ES-I3 (cell line): ENCODE measurements at regions not wholly inside any gene's neighbourhood (a gene's known extent, or its start where the extent isn't known, plus 50 kb on each side); places are given as distances from the start of the nearest gene placed in this dataset.

ENCODE experiments used
- H3K36me3 ChIP-seq: 2 replicates; pipeline ENCODE4 v1.6.1; 2013; ENCODE audit warnings: mild to moderate bottlenecking, low read length, control low read depth, moderate library complexity; ENCODE audit not compliant: insufficient read depth
- H3K4me1 ChIP-seq: 2 replicates; pipeline ENCODE4 v1.6.1; 2013; ENCODE audit warnings: mild to moderate bottlenecking, control low read depth, low read length; ENCODE audit not compliant: insufficient read depth
- H3K9ac ChIP-seq: 2 replicates; pipeline ENCODE4 v1.6.1; 2013; ENCODE audit warnings: low read depth, mild to moderate bottlenecking, low read length, moderate library complexity
- H3K9me3 ChIP-seq: 2 replicates; pipeline ENCODE4 v1.6.1; 2013; ENCODE audit warnings: mild to moderate bottlenecking, low read length, moderate library complexity; ENCODE audit not compliant: control insufficient read depth, insufficient read depth

DNA sequence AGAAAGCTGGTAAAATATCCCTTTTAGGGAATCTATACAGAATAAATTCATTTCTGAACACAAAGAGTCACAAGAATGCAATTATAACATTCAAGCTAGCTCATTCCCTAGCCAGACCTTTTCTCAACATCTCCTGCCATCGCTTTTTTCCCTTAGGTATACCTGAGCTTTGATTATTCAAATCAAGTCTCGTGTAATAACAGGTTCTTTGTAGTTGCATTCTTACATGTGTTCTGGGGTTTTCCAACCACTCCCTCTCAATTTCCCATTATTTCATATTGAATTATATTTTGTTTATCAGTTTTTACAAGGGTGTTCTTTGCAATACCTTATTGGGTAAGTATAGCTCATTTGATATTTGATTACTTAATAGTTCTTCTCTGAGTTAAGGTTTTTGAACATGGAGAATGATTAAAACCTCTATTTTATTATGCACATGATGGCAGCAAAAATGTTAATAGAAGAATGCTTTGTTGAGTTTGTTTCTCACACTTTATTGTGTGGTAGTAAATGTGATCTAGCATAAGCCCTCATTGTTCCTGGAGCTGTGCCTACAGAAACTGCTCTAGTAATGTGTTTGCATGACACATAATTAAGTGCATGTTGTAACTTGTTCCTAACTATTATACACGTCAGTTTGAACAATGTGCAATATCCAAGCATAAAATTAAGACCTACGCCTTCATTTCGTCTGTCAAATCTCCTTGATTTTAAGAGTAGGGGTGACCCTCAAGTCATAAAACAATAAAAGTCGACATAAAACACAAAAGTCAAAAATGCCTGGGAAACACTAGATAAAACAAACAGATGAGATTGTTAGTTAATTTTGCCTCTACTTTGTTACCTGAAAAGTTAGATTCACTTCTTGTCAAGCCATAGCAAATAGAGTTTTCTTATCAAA, 124.0 kb upstream of the POF1B start:
- Histone ChIP-seq H3K9me3 (no peaks in the 10 kb centered on the region), H3K4me1 (no peaks in the 10 kb centered on the region; the same call in 1 of the 2 replicates), H3K9ac (no peak overlapping the region), H3K36me3 (no peaks in the 10 kb centered on the region)

DNA sequence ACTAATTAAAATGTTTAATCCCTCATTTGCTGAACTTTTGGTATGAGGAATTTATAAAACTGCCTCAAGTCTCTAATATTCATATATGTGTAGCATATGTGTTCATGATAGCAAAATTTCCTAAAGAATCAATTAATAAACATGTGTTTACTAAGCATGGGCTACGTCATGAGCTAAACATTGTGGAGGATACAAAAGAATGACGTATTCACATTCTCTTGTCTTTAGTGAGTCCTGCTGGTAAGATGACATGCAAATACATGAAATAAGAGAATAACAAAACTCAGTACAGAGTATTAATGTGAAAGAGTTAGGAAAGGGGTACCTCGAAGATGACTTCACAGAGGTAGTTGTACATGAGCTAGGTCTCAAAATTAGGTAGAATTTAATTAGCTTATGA, 121.9 kb upstream of the POF1B start:
- Histone ChIP-seq H3K4me1 (no peaks in the 10 kb centered on the region; the same call in 1 of the 2 replicates), H3K9ac (no peak overlapping the region), H3K36me3 (no peaks in the 10 kb centered on the region), H3K9me3 (no peaks in the 10 kb centered on the region)

DNA sequence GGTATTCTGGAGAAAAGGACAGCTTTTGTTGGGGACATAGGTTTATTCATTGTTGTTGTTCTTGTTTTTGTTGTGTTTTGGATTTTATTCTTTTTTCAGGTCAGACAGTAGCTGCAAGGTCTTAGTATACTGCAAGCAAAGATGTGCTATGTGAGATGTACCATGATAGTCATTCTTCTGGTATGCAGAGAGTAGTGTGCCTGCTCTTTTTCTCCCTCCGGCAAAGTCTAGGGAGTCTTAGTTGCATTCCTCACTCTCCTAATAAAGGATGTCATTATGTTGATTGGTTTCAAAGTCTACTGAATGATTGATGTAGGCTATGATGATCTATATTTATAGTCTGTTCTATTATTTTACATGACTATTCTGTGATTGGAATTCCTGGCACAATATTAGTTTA, 119.9 kb upstream of the POF1B start:
- Histone ChIP-seq H3K9ac (no peak overlapping the region), H3K4me1 (no peaks in the 10 kb centered on the region; the same call in 1 of the 2 replicates), H3K9me3 (no peaks in the 10 kb centered on the region; the same call in 1 of the 2 replicates), H3K36me3 (no peaks in the 10 kb centered on the region)

DNA sequence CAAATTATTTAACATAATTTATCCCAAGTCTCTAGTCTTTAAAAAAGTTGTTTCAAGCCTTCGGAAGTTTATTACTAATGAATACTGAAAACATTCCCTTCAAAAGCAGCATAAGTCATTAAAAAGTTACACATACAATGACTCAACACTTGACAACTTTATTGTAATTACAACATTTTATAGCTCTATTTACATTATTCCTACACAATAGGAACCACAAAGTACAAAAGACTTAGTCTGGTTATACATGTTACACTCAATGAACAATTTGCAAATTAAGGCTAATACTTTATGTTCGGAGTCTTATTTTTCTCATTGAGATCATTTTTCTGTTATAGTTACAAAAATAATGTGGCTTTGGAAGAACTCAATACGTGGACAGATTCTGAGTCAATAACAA, 114.4 kb upstream of the POF1B start:
- H3K9ac ChIP-seq = no peak overlapping the region
- no peaks in the 10 kb centered on the region for H3K4me1 ChIP-seq
- no peaks in the 10 kb centered on the region; the same call in 1 of the 2 replicates for H3K9me3 ChIP-seq
- no peaks in the 10 kb centered on the region for H3K36me3 ChIP-seq

DNA sequence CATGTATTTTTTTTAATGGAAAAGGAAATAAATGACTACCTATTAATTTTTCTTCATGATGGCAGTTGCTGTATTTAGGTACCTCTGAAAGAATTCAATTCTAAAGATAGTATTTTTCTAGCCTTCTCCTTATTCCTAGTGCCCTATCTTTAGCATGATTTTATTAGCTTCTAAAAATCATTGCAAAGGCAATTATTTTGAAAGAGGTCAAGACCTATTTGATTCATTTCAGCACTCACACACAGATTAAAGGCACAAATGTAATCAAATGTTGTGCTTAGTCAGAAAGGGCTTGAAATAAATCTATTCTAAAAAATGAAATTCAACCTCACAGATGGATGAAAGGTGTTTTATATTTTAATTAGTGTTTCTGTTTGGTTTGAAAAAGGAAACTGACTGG, 74.8 kb upstream of the POF1B start:
- Histone ChIP-seq H3K4me1 (peaks cover 7% of the 10 kb centered on the region; the same call in 1 of the 2 replicates), H3K9ac (no peak overlapping the region), H3K36me3 (no peaks in the 10 kb centered on the region), H3K9me3 (no peaks in the 10 kb centered on the region)

DNA sequence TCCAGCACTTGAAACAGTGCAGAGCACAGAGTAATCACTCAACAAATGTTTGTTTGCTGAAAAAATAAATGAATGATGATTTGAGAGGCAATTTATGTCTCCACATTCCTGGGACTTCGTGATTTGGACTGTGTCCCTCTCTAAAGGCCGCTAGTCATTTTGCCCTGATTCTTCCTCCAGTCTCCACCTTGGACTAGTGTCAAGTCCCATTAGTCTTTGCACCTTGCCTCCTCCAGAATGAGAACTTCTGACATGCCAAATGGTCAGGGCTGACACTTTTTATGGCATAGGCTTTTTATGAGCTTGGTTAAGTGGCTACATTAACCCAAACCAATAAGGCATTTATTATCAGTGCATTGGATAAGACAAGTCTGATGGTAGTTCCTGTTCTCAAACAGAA, 65.1 kb upstream of the POF1B start:
- Histone ChIP-seq H3K4me1 (no peaks in the 10 kb centered on the region), H3K36me3 (no peaks in the 10 kb centered on the region), H3K9me3 (peaks cover 12% of the 10 kb centered on the region; the same call in 1 of the 2 replicates), H3K9ac (no peak overlapping the region)
